ENCODE measurements at regions not wholly inside any gene's neighbourhood (a gene's known extent, or its start where the extent isn't known, plus 50 kb on each side); places are given as distances from the start of the nearest gene placed in this dataset.

DNA sequence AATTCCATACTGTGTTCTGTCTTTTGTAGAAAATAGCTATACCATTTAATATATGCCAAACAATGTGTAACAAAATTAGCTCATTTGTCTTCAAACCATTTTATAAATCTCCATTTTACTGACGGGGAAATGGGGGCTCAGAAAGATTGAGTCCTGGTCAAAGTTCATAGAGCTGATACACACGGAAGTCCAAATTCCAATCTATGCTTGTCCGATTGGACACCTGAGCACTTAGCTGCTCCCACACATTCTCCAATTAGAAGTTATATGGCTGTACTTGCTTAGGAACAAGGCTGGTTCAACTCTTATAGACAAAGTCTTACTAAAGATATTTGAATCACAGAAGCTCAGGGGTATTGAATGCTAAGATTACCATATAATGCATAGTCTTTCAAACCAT is 185.2 kb downstream of the ANKRD50 start:
- TF ChIP-seq, protein P1, sequence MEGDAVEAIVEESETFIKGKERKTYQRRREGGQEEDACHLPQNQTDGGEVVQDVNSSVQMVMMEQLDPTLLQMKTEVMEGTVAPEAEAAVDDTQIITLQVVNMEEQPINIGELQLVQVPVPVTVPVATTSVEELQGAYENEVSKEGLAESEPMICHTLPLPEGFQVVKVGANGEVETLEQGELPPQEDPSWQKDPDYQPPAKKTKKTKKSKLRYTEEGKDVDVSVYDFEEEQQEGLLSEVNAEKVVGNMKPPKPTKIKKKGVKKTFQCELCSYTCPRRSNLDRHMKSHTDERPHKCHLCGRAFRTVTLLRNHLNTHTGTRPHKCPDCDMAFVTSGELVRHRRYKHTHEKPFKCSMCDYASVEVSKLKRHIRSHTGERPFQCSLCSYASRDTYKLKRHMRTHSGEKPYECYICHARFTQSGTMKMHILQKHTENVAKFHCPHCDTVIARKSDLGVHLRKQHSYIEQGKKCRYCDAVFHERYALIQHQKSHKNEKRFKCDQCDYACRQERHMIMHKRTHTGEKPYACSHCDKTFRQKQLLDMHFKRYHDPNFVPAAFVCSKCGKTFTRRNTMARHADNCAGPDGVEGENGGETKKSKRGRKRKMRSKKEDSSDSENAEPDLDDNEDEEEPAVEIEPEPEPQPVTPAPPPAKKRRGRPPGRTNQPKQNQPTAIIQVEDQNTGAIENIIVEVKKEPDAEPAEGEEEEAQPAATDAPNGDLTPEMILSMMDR (IDR thresholded peaks at IDR 0.05; ENCODE audit: insufficient read depth, low read depth, low read length), result no peak
- no peak for TF ChIP-seq EZH2 (IDR thresholded peaks at IDR 0.05; ENCODE audit: insufficient read depth, low read length)
